ENCODE measurements at regions not wholly inside any gene's neighbourhood (a gene's known extent, or its start where the extent isn't known, plus 50 kb on each side); places are given as distances from the start of the nearest gene placed in this dataset.

DNA sequence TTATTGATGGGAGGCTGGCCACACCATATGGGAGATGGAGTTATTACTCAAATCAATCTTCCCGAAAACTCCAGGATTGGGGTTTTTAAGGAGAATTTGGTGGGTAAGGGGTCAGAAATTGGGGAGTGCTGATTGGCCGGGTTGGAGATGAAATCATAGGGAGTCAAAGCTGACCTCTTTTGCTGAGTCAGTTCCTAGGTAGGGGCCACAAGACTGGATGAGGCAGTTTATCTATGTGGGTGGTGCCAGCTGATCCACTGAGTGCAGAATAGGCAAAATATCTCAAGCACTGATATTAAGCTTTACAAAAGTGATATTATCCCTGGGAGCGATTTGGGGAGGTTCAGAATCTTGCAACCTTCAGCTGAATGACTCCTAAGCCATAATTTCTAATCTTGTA lies 75.7 kb upstream of the CLINT1 start:
- FAIRE-seq (no peak), DNase-seq (ENCODE audit: insufficient read length) (no peak)
- TF ChIP-seq POLR2AphosphoS5 (IDR thresholded peaks at IDR 0.05; ENCODE audit: low read depth, low read length) (no peak), TAF1 (IDR thresholded peaks at IDR 0.05; ENCODE audit: borderline replicate concordance, low read depth, low read length) (no peak), POLR2A (IDR thresholded peaks at IDR 0.05; ENCODE audit: low read depth, low read length) (no peak)

DNA sequence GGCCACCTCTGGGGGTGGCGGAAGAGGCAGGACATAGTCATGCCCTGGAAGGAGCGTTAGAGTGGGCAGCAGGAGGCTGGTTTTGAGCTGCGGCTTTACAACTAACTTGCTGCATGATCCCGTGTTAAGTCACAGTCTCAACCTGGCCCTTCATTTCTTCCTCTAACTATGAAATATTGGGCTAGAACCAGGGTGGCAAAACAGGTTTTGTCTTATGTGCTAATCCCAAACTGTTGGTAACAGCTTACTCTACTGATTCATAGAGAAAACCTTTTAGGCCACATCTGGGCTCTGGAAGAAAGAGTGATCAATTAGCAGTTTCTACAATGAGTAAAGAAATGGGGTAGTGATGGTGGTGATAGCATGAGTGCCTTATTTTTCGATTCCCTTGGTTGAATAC lies 74.1 kb upstream of the CLINT1 start:
- TF ChIP-seq POLR2A (IDR thresholded peaks at IDR 0.05; ENCODE audit: low read depth, low read length) = no peak
- no peak for TF ChIP-seq POLR2AphosphoS5 (IDR thresholded peaks at IDR 0.05; ENCODE audit: low read depth, low read length)
- TF ChIP-seq TAF1 (IDR thresholded peaks at IDR 0.05; ENCODE audit: borderline replicate concordance, low read depth, low read length) = no peak
- no peak for DNase-seq (ENCODE audit: insufficient read length)
- FAIRE-seq = no peak

DNA sequence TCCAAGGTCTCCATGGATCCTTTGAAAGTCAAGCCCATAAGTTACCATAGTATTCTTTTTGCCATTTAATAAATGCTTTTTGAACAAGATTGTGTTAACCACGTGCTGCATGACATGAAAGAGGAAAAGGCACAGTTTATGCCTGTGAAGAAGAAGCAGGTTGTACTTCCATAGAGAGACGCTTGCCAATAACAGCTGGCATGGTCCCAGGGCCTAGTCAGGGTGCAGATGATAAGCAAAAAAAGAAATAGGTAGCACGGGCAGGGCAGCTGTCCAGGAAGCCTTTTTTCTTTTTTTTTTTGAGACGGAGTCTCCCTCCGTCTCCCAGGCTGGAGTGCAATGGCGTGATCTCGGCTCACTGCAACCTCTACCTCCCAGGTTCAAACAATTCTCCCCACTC lies 71.8 kb upstream of the CLINT1 start:
- no peak for DNase-seq (ENCODE audit: insufficient read length)
- FAIRE-seq = no peak
- TF ChIP-seq POLR2AphosphoS5 (IDR thresholded peaks at IDR 0.05; ENCODE audit: low read depth, low read length) = no peak
- no peak for TF ChIP-seq POLR2A (IDR thresholded peaks at IDR 0.05; ENCODE audit: low read depth, low read length)
- no peak for TF ChIP-seq TAF1 (IDR thresholded peaks at IDR 0.05; ENCODE audit: borderline replicate concordance, low read depth, low read length)

DNA sequence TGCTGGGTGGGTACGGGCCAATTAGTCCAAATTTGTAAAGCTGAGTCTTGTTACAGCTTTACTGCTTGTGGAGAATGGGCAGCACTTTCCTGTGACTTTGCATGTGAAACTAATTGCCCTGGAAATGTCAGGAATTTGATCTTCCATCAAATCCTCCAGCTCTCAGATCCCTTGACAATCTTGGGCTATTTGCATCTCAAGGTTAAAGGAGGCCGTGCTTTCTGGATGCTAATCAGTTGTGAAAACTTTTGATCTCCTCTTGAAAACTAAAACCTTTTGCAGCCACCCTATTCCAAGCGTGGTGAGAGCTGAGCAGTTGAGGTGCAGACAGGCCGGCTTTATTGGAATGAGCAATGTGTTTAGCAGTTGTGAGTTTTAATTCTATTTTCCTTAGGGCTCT lies 68.0 kb upstream of the CLINT1 start:
- FAIRE-seq = no peak
- no peak for TF ChIP-seq POLR2A (IDR thresholded peaks at IDR 0.05; ENCODE audit: low read depth, low read length)
- TF ChIP-seq POLR2AphosphoS5 (IDR thresholded peaks at IDR 0.05; ENCODE audit: low read depth, low read length) = no peak
- TF ChIP-seq TAF1 (IDR thresholded peaks at IDR 0.05; ENCODE audit: borderline replicate concordance, low read depth, low read length) = no peak
- DNase-seq (ENCODE audit: insufficient read length) = no peak

DNA sequence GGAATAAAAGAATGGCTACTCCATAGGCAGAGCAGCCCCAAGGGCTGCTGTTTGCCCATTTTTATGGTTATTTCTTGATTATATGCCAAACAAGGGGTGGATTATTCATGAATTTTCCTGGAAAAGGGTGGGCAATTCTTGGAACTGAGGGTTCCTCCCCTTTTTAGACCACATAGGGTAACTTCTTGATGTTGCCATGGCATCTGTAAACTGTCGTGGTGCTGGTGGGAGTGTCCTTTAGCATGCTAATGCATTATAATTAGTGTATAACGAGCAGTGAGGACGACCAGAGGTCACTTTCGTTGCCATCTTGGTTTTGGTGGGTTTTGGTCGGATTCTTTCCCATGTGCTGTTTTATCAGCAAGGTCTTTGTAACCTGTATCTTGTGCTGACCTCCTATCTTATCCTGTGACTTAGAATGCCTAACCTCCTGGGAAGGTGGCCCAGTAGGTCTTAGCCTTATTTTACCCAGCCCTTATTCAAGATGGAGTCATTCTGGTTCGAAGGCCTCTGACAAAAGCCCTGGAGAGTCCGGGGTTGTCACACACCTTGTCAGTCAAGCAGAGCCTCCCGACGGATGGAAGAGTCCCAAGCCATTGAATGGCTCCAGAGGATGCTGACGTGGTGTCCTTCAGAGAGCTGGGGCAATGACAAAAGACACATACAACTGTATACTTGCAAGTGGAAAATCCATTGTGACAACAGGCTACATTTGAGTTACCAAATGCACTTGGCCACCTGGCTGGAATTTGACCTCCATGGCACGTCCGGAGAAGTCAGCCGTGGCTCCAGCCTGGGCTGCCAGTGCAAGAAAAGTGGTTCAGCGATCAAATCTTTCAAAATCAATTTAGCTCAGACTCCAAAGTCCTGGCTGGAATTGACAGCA lies 67.1 kb upstream of the CLINT1 start:
- FAIRE-seq (no peak), DNase-seq (ENCODE audit: insufficient read length) (no peak)
- TF ChIP-seq TAF1 (IDR thresholded peaks at IDR 0.05; ENCODE audit: borderline replicate concordance, low read depth, low read length) (no peak), POLR2A (IDR thresholded peaks at IDR 0.05; ENCODE audit: low read depth, low read length) (no peak), POLR2AphosphoS5 (IDR thresholded peaks at IDR 0.05; ENCODE audit: low read depth, low read length) (no peak)

DNA sequence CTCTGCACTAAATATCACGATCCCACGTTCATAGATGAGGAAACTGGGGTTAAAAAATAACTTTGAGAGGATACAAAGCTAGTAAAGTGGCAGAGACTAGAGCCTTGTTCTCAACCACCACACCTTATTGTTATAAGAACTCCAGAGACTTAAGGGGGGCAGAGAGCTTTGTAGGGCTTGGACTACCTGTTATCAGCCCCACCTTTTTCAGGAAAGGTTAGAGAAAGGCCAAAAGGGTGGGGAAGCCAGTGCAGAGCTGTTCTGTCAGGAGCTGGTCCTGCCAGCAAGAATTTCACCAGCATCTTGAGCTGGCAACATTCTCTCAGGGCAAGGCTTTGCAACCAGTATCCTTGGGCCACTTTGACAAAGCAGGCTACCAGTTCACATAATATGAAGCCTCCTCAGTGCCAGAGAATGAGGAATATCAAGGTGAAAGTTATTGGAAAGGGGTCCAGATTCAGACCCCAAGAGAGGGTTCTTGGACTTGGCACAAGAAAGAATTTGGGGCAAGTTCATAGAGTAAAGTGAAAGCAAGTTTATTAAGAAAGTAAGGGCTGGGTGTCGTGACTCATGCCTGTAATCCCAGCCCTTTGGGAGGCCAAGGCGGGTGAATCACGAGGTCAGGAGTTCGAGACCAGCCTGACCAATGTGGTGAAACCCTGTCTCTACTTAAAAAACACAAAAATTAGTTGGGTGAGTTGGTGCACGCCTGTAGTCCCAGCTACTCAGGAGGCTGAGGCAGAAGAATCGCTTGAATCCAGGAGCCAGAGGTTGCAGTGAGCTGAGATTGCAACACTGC lies 66.2 kb upstream of the CLINT1 start:
- FAIRE-seq (no peak), DNase-seq (ENCODE audit: insufficient read length) (no peak)
- TF ChIP-seq TAF1 (IDR thresholded peaks at IDR 0.05; ENCODE audit: borderline replicate concordance, low read depth, low read length) (no peak), POLR2AphosphoS5 (IDR thresholded peaks at IDR 0.05; ENCODE audit: low read depth, low read length) (no peak), POLR2A (IDR thresholded peaks at IDR 0.05; ENCODE audit: low read depth, low read length) (no peak)

DNA sequence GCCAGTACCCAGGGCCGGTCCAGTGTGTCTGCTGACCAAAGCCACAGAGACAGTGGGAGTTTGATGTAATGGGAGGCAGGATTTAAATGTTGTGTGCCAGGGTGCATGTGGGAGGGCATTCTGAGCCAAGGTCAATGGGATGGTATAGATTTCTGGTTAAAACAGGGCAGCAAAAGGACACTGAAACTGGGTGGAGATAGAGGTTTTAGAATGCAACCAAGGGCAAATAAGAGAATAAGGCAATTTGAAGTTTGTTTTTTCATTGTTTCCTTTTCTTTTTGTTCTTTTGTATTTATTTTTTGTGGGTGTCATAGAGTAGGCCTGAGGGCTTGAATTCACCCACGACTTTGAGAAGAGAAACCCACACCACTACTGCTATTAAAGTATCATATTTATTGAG lies 65.5 kb upstream of the CLINT1 start:
- FAIRE-seq (no peak), DNase-seq (ENCODE audit: insufficient read length) (no peak)
- TF ChIP-seq TAF1 (IDR thresholded peaks at IDR 0.05; ENCODE audit: borderline replicate concordance, low read depth, low read length) = no peak
- no peak for TF ChIP-seq POLR2A (IDR thresholded peaks at IDR 0.05; ENCODE audit: low read depth, low read length)
- TF ChIP-seq POLR2AphosphoS5 (IDR thresholded peaks at IDR 0.05; ENCODE audit: low read depth, low read length) = no peak

DNA sequence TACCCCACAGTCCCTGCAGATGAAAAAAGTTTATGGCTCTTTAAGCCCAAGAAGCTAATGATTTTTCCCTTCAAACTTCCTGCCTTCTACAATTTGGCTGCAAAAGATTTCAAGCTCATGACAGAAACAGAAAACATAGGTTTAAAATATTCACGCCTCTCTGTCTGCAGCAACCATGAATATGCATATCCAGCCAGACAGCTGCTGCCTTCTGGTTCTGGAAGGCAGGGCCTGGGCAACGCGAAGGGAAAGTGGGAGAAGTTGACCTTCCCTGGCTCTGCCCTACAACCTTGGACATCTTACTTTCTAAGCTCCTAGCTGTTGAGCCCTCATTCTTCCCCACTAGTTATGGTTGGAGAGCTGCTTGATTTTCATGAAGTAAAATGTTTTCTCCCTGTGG lies 64.8 kb upstream of the CLINT1 start:
- TF ChIP-seq POLR2A (IDR thresholded peaks at IDR 0.05; ENCODE audit: low read depth, low read length) (no peak), TAF1 (IDR thresholded peaks at IDR 0.05; ENCODE audit: borderline replicate concordance, low read depth, low read length) (no peak), POLR2AphosphoS5 (IDR thresholded peaks at IDR 0.05; ENCODE audit: low read depth, low read length) (no peak)
- DNase-seq (ENCODE audit: insufficient read length) (no peak), FAIRE-seq (no peak)

DNA sequence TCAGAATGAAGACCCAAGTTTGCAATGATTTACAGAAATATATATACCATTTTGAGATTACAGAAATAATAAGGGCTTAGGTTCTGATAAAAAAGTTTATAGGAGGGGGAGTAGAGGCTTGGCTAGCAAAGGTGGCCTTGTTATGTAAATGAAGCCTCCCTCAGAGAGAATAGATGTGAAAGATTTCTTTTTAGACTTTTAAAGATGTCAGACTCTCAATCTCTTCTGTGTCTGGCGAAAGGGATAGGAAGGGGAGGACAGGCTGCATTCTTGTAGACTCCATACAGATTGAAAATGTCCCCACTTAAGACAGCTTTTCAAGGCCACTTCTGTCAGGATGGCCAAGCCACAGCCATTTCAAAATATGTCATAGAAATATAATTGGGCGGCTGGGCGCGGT lies 63.1 kb upstream of the CLINT1 start:
- no peak for TF ChIP-seq TAF1 (IDR thresholded peaks at IDR 0.05; ENCODE audit: borderline replicate concordance, low read depth, low read length)
- no peak for TF ChIP-seq POLR2A (IDR thresholded peaks at IDR 0.05; ENCODE audit: low read depth, low read length)
- no peak for TF ChIP-seq POLR2AphosphoS5 (IDR thresholded peaks at IDR 0.05; ENCODE audit: low read depth, low read length)
- DNase-seq (ENCODE audit: insufficient read length) (no peak), FAIRE-seq (no peak)

DNA sequence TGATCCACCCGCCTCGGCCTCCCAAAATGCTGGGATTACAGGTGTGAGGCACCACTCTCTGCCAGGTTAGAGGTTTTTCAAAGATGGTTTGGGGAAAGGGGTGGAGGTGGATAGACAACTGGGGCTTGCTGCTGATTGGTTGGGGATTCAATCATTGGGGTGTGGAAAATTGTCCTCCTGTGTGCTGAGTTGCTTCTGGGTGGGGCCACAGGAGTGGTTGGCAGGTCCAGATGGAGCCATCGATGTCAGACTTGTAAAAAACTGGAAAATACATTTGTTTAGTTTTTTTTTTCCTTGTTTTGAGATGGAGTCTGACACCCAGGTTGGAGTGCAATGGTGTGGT lies 61.9 kb upstream of the CLINT1 start:
- TF ChIP-seq POLR2AphosphoS5 (IDR thresholded peaks at IDR 0.05; ENCODE audit: low read depth, low read length) (no peak), TAF1 (IDR thresholded peaks at IDR 0.05; ENCODE audit: borderline replicate concordance, low read depth, low read length) (no peak), POLR2A (IDR thresholded peaks at IDR 0.05; ENCODE audit: low read depth, low read length) (no peak)
- FAIRE-seq (no peak), DNase-seq (ENCODE audit: insufficient read length) (no peak)

DNA sequence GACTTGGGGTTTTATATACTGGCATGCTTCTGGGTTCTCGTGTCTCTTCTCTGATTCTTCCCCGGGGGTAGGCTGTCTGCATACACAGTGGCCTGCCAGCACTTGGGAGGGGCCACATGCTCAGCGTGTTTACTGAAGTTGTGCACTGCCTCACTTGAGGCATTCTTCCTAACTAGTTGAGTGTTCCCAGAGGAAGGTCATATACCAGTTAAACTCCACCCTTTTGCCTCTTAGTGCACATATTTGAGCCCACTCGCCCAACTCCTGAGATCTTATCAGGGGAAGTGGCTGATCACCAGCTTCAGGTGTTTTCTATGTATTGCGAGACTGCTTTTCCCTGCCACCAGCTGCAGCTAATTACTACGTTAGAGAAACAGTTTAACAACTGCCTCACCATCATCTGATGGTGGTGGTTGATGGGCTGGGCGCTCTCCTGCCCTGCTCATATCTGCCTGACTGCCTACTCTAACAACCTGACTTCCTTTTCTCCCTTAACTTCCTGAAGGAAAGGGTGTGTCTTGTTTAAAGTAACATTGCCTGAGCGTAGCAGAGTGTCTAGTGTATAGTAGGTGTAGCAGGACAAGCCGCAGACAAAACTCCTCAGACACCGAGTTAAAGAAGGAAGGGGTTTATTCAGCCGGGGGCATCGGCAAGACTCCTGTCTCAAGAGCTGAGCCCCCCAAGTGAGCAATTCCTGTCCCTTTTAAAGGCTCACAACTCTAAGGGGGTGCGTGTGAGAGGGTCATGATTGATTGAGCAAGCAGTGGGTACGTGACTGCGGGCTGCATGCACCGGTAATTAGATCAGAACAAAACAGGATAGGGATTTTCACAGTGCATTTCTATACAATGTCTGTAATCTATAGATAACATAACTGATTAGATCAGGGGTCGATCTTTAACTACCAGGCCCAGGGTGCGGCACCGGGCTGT lies 60.1 kb upstream of the CLINT1 start:
- TF ChIP-seq TAF1 (IDR thresholded peaks at IDR 0.05; ENCODE audit: borderline replicate concordance, low read depth, low read length) (no peak), POLR2A (IDR thresholded peaks at IDR 0.05; ENCODE audit: low read depth, low read length) (no peak)
- FAIRE-seq (no peak), DNase-seq (ENCODE audit: insufficient read length) (no peak)

Measured in GM12892 (cell line).